Retinal pigment epithelial cell (primary cell): ENCODE measurements at regions not wholly inside any gene's neighbourhood (a gene's known extent, or its start where the extent isn't known, plus 50 kb on each side); places are given as distances from the start of the nearest gene placed in this dataset.

Source experiments
- DNase-seq: peaks from one replicate; pipeline ENCODE4 v3.0.0-alpha.2; 2010; ENCODE audit warnings: low read depth
- H3K4me3 ChIP-seq: 2 replicates; pipeline ENCODE4 v1.5.1; 2011; ENCODE audit warnings: mild to moderate bottlenecking, low read length, control low read depth, moderate library complexity
- TF ChIP-seq, protein P1 (sequence below): conservative IDR thresholded peaks from 2 replicates; pipeline ENCODE4 v1.5.1; 2011; ENCODE audit warnings: low read depth, low read length, control low read depth, inconsistent platforms

DNA sequence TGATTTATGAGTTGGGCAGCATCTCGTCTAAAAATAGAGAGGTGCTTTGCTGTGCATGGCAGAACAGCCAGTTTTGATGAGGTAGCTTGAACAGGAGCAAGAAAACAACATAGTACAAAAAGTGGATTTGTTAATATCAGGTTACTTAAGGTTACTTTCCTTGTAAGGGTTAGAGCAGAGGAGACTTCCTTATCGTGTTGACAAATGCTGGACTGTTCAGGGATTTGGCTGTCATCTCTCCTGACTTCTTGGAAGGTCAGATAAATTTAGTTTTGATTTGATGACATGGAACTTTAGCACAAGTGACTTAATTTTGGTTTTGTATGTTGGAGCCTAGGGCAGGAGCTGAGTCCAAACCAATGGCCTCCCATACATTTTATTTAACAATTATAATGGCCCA, 163.9 kb upstream of the ELAC2 start:
- DNase-seq, result no peak
- TF ChIP-seq, protein P1, sequence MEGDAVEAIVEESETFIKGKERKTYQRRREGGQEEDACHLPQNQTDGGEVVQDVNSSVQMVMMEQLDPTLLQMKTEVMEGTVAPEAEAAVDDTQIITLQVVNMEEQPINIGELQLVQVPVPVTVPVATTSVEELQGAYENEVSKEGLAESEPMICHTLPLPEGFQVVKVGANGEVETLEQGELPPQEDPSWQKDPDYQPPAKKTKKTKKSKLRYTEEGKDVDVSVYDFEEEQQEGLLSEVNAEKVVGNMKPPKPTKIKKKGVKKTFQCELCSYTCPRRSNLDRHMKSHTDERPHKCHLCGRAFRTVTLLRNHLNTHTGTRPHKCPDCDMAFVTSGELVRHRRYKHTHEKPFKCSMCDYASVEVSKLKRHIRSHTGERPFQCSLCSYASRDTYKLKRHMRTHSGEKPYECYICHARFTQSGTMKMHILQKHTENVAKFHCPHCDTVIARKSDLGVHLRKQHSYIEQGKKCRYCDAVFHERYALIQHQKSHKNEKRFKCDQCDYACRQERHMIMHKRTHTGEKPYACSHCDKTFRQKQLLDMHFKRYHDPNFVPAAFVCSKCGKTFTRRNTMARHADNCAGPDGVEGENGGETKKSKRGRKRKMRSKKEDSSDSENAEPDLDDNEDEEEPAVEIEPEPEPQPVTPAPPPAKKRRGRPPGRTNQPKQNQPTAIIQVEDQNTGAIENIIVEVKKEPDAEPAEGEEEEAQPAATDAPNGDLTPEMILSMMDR, result no peak
- H3K4me3 ChIP-seq, result no peak overlapping the region

DNA sequence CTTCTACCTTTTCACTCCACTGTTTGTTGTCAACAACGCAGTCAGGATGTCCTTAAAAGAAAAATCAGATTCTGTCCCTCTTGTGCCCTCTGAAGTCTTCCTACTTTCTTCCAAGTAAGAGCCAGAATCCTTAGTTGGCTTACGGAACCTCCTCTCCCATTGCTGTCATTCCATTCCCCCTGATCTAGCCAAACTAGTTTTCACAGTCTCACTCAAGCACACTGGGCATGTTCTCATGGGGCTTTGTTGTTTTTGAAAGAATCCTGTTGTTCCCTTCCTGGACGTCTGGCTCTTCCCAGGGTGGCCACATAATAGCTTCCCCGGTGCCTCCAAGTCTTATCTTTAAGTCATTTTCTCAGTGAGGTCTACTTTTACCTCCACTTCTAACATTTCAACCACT, 158.6 kb upstream of the ELAC2 start:
- DNase-seq, result no peak
- no peak overlapping the region for H3K4me3 ChIP-seq
- TF ChIP-seq, protein P1, result no peak

DNA sequence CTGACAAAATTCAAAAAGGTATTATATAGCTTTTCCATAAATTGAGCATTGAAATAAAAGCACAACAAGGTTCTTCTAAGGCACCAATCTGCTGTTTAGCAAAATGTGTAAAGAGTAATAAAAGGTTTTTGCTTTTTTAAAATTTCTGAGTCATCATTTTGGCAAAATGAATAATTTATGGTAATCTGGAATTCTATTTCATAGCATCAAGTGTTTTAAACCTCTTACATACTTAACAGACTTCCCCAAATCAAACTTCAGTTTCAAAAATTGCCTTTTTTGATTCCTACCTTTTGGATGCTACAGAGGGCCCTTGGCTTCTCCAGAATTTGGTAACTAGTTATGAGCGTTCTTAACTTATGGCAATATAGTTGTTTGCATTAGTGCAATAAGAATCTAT, 154.0 kb upstream of the ELAC2 start:
- DNase-seq, result no peak
- TF ChIP-seq, protein P1, result no peak
- no peak overlapping the region for H3K4me3 ChIP-seq

DNA sequence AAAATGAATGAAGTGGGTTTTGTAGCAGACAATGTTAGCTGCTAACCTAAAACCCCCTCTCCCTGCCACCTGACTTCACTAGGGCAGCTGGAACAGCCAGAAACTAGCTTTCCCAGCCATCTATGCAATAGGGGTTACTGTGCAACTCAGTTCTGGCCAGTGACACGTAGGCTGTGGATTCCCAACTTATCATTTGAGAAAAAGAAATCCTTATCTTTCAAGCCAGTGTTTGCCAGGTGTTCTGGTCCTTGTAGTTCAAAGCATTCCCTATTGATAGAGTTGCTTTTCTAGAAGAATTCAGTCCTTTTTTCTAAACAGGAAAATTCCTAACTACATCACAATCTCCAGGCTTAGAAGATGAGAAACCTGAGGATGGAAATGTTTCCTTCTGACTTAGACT, 144.5 kb upstream of the ELAC2 start:
- H3K4me3 ChIP-seq, result no peak overlapping the region
- TF ChIP-seq, protein P1, result no peak
- DNase-seq, result no peak

- TF ChIP-seq, protein P1, result no peak
- no peak for DNase-seq
- no peak overlapping the region for H3K4me3 ChIP-seq
Measured at GRCh38 chr17:13160790-13161189, 143.0 kb upstream of the ELAC2 start.

GRCh38 chr17:13160296-13160695, 142.5 kb upstream of the ELAC2 start:
- DNase-seq, result no peak
- no peak overlapping the region for H3K4me3 ChIP-seq
- TF ChIP-seq, protein P1, result no peak

- H3K4me3 ChIP-seq, result no peak overlapping the region
- DNase-seq, result no peak
- TF ChIP-seq, protein P1, result no peak
Measured at GRCh38 chr17:13158494-13159240, 140.8 kb upstream of the ELAC2 start.
